Tibial nerve (tissue), 4 donors: ENCODE measurements at regions not wholly inside any gene's neighbourhood (a gene's known extent, or its start where the extent isn't known, plus 50 kb on each side); places are given as distances from the start of the nearest gene placed in this dataset.

Experiments used
- DNase-seq, 2 donors: peaks; one replicate each; pipeline ENCODE4 v3.0.0-alpha.2; 2019; ENCODE audit warnings: low spot score in 2 of 2
- H3K27ac ChIP-seq, 4 donors: fragments of 200-600 bp; sonication (generic) in 3 of 4; one replicate each; pipeline ENCODE4 v1.5.1; 2017 to 2019; ENCODE audit warnings: mild to moderate bottlenecking in 1 of 4
- H3K27me3 ChIP-seq, 2 donors: fragments of 200-600 bp; sonication (generic) in 1 of 2; one replicate each; pipeline versions ENCODE4 v1.5.1 to v1.6.0; 2017 to 2019
- H3K36me3 ChIP-seq, 3 donors: fragments of 200-600 bp; sonication (generic); one replicate each; pipeline ENCODE4 v1.5.1; 2018 to 2019
- H3K4me1 ChIP-seq, 4 donors: fragments of 200-600 bp; sonication (generic) in 3 of 4; one replicate each; pipeline ENCODE4 v1.5.1; 2017 to 2019
- H3K4me3 ChIP-seq, 4 donors: fragments of 200-600 bp; sonication (generic) in 3 of 4; one replicate each; pipeline ENCODE4 v1.5.1; 2017 to 2019; ENCODE audit warnings: mild to moderate bottlenecking in 1 of 4, moderate library complexity in 1 of 4
- H3K9me3 ChIP-seq, 4 donors: fragments of 200-600 bp; sonication (generic) in 3 of 4; one replicate each; pipeline ENCODE4 v1.5.1; 2017 to 2019
- CTCF ChIP-seq, 5 experiments: fragments of 200-600 bp in 3 of 5; fragments of 450-650 bp in 2 of 5; sonication (generic) in 3 of 5; IDR thresholded peaks; one replicate each; pipeline ENCODE4 v1.5.1; 2016 to 2019; ENCODE audit warnings: antibody characterized with exemption in 5 of 5, mild to moderate bottlenecking in 3 of 5, moderate library complexity in 2 of 5
- EP300 ChIP-seq, 2 donors: sonication (generic); formaldehyde crosslinking; IDR thresholded peaks; one replicate each; pipeline ENCODE4 v1.6.1; 2017; ENCODE audit warnings: antibody characterized with exemption in 2 of 2, mild to moderate bottlenecking in 1 of 2
- POLR2A ChIP-seq, 2 donors: fragments of 450-650 bp; IDR thresholded peaks; one replicate each; pipeline ENCODE4 v1.6.1; 2017; ENCODE audit warnings: antibody characterized with exemption in 2 of 2, mild to moderate bottlenecking in 2 of 2, moderate library complexity in 2 of 2
- WGBS, 2 donors: methylation state at CpG; one replicate each; pipeline ENCODE4 v1.1.5; 2018; 5-methylcytosine and 5-hydroxymethylcytosine counted together

GRCh38 chr2:146665800-146666199, 1179.0 kb upstream of the ACVR2A start:
- no peak for DNase-seq
- H3K36me3 ChIP-seq, result no peaks in the 10 kb centered on the region
- H3K4me3 ChIP-seq, result no peak overlapping the region
- TF ChIP-seq POLR2A (IDR thresholded peaks at IDR 0.05) (no peak), CTCF (IDR thresholded peaks at IDR 0.05) (no peak), EP300 (IDR thresholded peaks at IDR 0.05) (no peak)
- H3K4me1 ChIP-seq, result no peaks in the 10 kb centered on the region
- no peak overlapping the region for H3K27ac ChIP-seq
- no peaks in the 10 kb centered on the region for H3K9me3 ChIP-seq
- no peaks in the 10 kb centered on the region for H3K27me3 ChIP-seq

- H3K9me3 ChIP-seq, result peaks cover 0 to 2% (median 0%) of the 10 kb centered on the region in 4 donors
- TF ChIP-seq CTCF (IDR thresholded peaks at IDR 0.05) (peak in 4 of 5 experiments; percentile 23 to 54 (median 35)), EP300 (IDR thresholded peaks at IDR 0.05) (no peak), POLR2A (IDR thresholded peaks at IDR 0.05) (no peak)
- H3K27me3 ChIP-seq, result no peaks in the 10 kb centered on the region
- no peak for DNase-seq
- H3K36me3 ChIP-seq, result no peaks in the 10 kb centered on the region
- H3K4me3 ChIP-seq, result no peak overlapping the region
- no peak overlapping the region for H3K27ac ChIP-seq
- no peaks in the 10 kb centered on the region for H3K4me1 ChIP-seq
Observed at GRCh38 chr2:146661473-146662096, 1183.2 kb upstream of the ACVR2A start.

GRCh38 chr2:146659976-146660375, 1184.9 kb upstream of the ACVR2A start:
- Histone ChIP-seq H3K27me3 (no peaks in the 10 kb centered on the region), H3K4me3 (no peak overlapping the region), H3K27ac (no peak overlapping the region), H3K9me3 (peaks cover 0 to 2% (median 0%) of the 10 kb centered on the region in 4 donors), H3K36me3 (no peaks in the 10 kb centered on the region), H3K4me1 (no peaks in the 10 kb centered on the region)
- no peak for TF ChIP-seq EP300 (IDR thresholded peaks at IDR 0.05)
- no peak for TF ChIP-seq POLR2A (IDR thresholded peaks at IDR 0.05)
- TF ChIP-seq CTCF (IDR thresholded peaks at IDR 0.05), result no peak
- no peak for DNase-seq
- 84 to 92% methylated on average over 1 of the region's 1 CpG for WGBS, 2 donors

GRCh38 chr2:146652311-146652710, 1192.5 kb upstream of the ACVR2A start:
- peaks cover 0 to 9% (median 0%) of the 10 kb centered on the region in 4 donors for H3K9me3 ChIP-seq
- no peaks in the 10 kb centered on the region for H3K27me3 ChIP-seq
- H3K36me3 ChIP-seq, result no peaks in the 10 kb centered on the region
- WGBS, 2 donors, result 46 to 49% methylated on average over 2 of the region's 2 CpGs
- no peak for TF ChIP-seq POLR2A (IDR thresholded peaks at IDR 0.05)
- no peak for TF ChIP-seq EP300 (IDR thresholded peaks at IDR 0.05)
- no peak for TF ChIP-seq CTCF (IDR thresholded peaks at IDR 0.05)
- no peak overlapping the region for H3K27ac ChIP-seq
- DNase-seq, result no peak
- H3K4me3 ChIP-seq, result no peak overlapping the region
- H3K4me1 ChIP-seq, result no peaks in the 10 kb centered on the region

GRCh38 chr2:146651361-146651760, 1193.5 kb upstream of the ACVR2A start:
- TF ChIP-seq EP300 (IDR thresholded peaks at IDR 0.05) (no peak), POLR2A (IDR thresholded peaks at IDR 0.05) (no peak), CTCF (IDR thresholded peaks at IDR 0.05) (no peak)
- 86% methylated on average over 3 of the region's 3 CpGs for WGBS, 2 donors
- Histone ChIP-seq H3K36me3 (no peaks in the 10 kb centered on the region), H3K9me3 (peaks cover 0 to 11% (median 2%) of the 10 kb centered on the region in 4 donors), H3K27ac (no peak overlapping the region), H3K4me3 (no peak overlapping the region), H3K4me1 (no peaks in the 10 kb centered on the region), H3K27me3 (no peaks in the 10 kb centered on the region)
- no peak for DNase-seq
